HG03460 (cell line): ENCODE measurements at regions not wholly inside any gene's neighbourhood (a gene's known extent, or its start where the extent isn't known, plus 50 kb on each side); places are given as distances from the start of the nearest gene placed in this dataset.
"Not testable (repeated sequence)": the region's sequence is repeated elsewhere in the genome, so short reads cannot be mapped to it uniquely, and the experiment has no call there.

ENCODE experiments used
- ATAC-seq: cut with Tn5 transposase; IDR thresholded peaks from one replicate; pipeline ENCODE4 v1.9.1; 2021; ENCODE audit not compliant: unreplicated experiment

DNA sequence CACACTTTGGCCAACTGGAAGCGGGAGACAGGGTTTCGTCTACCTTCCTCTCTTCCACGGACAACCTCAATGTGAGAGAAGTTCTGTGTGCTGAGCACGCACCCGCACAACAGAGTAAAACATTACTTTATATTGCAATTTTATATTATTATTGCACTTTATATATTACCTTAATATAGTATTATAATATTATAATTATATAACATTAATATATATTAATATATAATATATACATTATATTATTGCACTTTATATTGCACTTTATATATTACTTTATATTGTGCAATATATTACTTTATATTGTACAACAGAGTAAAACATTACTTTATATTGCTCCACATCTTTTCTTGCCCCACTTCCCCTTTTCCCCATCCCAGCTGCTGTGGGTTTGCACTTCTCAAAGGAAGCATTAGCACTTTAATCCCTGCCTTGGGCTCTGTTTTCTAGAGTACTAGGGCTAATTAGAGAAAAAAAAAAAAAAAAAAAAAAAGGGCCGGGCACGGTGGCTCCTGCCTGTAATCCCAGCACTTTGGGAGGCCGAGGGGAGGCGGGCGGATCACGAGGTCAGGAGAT lies 76.4 kb upstream of the SLC4A7 start:
- ATAC-seq, result no peak

DNA sequence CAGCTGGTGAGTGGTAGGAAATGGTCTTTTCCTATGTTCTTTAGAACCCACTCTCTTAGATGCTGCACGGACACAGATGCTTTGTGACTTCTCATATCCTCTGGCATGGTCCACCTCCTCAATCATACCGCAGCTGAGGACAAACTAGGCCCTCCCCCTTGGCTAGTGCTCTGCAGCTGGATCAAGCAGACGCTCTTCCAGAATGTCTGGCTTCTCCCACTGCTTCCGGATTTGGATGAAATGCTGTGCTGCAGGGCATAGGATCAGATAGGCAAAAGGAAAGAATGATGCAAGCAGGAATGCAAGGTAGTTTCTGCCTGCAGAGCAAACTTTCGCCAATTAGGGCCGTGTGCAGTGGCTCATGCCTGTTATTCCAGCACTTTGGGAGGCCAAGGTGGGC lies 75.7 kb upstream of the SLC4A7 start:
- no peak for ATAC-seq

DNA sequence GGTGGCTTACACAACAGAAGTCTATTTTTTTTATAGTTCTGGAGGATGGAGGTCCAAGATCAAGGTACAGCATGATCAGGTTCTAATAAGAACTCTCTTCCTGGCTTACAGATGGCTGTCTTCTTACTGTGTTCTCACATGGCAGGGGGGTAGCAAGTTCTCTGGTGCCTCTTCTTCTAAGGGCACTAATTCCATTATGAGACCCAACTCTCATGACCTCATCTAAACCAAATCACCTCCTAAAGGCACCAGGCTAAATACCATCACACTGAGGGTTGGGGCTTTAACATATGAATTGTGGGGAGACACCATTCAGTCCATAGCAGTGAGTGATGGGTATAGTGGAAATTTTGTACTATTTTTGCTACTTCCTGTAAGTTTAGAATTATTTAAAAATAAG lies 75.2 kb upstream of the SLC4A7 start:
- no peak for ATAC-seq

DNA sequence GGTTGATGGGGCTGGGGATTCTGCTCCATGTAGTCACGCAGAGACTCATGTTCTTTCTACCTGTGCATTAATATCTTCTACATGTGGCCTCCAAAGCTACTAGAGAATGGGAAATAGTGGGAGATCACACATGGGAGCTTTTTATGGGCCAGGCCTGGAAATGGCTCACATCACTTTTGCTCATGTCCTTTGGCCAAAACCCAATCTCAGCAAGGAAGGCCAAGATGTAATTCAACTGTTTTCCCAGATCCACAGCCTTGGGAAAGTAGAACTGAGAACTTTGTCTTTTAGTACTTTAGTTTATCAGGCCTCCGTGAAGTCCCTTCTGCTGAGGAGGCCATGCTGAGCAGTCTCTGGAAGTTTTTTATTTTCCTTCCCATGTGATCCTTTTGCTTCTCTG lies 73.2 kb upstream of the SLC4A7 start:
- ATAC-seq, result no peak

DNA sequence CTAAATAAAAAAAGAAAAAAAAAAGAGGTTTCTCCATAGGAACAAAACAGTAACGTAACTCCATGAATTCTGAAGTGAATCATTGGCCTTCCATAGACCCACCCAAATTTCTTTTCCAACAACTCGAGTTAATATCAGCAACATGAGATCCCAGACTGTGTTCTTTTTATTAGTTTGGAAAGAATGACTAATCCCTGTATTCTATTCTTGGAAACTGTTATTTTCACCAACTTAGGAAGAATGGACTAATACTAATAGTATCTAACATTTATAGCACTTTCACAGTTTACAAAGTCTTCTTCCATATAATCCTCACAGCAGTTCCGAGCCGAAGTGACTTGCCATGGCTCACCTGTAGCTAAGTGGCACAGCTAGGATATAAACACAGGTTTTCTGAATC lies 72.7 kb upstream of the SLC4A7 start:
- ATAC-seq, result no peak

DNA sequence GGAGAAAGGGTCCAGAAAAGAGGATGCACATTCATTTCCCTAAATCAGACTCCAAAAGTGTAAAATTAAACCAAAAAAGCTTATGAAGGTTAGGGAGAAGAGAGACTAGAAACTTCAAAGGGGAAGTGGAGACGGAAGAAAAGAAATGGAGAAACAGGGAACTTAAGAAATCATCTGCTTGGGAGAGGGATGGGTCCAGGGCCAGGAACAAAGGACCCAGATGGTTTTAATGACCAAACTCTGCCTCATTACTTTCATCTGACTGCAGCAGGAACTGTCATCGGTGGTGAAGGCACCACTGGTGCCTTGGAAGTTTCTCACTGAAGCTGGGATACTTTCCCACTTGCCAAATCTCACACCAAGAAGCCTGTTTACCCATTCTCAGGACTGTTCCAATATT lies 70.5 kb upstream of the SLC4A7 start:
- ATAC-seq, result no peak

DNA sequence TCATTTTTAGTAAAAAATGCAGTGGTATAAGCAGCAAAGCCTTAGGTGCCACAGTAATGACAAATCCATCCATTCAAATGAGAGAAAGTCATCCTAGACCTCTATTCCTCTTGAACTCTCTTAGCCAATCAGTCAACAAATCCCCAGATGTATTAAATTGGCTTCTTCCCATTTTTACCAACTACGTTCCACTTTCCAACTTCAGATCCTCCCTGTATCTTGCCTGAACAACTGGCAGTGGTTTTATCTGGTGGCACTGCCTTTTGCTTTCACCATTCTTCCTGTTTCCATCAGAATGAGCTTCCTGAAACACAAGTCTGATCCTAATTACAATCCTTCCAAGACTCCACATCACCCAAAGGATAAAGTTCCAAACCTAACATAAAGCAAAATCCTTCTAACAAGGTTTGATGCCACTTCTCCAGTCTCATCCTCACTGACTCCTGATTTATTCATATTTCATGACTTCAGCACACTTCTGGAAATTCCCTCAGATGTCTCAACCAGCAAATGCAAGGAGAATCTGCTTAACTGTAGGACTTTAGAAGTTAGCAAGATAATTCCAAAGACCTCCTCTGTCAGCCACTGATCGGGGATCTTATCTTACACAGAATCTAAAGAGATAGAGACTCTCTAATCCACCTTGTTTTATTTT lies 69.8 kb upstream of the SLC4A7 start:
- ATAC-seq, result no peak

DNA sequence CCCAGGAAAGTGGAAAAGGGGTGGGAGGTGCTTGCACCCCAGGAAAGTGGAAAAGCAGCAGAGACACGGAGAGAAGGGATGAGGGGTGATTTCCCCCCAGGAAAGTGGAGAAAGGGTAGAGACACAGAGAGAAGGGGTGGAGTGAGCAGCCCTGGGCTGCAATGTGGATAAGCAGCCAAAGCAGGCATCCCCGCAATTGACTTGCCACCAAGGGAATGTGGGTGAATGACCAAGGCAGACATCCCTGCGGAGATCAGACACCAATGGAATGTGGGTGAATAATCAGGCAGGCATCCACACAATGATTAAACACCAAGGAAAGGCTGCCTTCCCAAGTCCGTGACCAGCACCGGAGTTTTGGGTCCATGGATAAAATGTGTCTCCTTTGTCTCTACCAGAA lies 68.5 kb upstream of the SLC4A7 start:
- ATAC-seq, result not testable (repeated sequence)

DNA sequence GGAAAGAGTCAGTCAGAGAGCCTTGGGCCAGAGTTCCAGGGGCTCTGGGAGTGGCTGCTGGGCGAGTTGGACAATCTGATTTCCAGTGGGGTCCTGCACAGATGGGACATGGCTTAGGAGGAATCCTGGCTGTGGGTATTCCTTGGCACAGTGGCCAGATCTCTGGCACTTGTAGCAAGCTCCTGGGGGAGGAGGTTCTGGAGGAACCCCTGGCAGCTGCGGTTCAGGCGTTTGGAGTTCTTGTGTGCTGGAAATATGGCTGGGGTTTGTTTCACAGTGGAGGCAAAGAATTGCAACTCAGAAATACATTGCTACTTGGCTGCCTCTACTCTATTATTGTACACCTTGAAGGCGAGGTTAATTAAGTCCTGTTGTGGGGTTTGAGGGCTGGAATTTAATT lies 67.2 kb upstream of the SLC4A7 start:
- not testable (repeated sequence) for ATAC-seq

DNA sequence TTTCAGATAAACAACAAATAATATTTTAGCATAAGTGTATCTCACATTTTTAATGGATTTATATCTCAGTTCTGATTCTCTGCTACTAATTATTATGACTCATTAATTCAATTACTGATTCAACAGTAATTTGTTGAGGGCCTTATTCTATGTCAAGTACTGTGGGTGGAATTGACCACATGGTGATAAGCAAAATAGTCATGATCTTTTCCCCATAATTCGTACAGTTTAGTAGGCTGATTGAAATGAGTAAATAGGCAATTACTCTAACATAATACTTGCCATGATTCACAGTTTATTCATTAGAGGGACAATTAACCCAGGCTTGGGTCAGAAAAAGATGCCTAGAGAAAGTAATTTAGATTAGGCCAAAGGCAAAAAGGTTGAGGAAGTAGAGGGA lies 60.9 kb upstream of the SLC4A7 start:
- ATAC-seq, result no peak

DNA sequence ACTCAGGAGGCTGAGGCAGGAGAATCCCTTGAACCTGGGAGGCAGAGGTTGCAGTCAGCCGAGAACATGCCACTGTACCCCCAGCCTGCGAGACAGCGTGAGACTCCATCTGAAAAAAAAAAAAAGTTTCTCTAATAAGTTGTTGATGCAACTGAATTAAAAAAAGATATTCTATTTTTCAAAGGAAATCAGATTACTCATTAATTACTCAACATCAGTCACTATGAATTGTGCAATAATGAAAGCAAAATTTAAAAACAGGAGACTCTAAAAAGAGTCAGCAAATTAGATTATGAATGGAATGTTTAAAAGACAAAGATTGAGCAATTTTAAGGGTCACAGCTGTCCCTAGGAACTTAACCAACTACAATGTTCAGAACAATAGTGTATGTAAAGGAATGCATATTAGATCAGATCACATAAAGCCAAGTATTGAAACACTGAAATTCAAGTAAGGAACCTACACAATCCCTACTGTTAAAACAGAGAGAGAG lies 60.2 kb upstream of the SLC4A7 start:
- no peak for ATAC-seq

DNA sequence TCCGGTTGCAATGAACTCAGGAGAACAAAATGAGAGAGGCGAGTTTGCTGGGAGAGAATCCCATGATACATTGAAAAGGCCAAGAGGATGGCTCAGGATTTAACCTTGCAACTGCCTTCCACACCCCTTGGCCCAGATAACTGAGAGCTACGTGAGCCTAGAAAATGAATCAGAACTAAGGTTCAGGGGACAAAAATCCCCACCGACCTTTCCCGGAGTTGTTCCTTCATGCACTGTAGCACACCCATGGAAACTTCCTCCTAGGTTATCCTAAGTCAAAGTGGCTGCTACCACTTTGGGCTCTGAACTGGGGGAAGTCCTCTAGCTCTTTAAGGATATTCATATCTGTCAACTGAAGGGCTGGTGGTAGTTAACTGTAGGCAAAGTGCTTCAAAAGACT lies 58.3 kb upstream of the SLC4A7 start:
- no peak for ATAC-seq

DNA sequence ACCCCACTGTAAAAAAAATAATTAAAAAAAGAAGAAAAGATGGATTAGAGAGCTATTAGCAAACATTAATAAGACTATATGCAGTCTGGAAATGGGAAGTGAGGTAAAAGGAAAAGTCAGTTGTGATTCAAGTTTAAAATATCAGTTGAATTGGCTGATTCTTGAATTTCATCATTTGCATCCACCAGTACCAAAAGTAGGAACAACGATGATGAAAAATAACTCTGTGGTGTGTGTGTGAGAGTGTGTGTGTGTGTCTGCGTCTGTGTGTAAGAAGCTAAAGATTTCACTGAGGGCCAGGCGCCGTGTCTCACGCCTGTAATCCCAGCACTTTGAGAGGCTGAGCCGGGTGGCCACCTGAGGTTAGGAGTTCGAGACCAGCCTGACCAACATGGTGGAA lies 56.0 kb upstream of the SLC4A7 start:
- ATAC-seq, result no peak

DNA sequence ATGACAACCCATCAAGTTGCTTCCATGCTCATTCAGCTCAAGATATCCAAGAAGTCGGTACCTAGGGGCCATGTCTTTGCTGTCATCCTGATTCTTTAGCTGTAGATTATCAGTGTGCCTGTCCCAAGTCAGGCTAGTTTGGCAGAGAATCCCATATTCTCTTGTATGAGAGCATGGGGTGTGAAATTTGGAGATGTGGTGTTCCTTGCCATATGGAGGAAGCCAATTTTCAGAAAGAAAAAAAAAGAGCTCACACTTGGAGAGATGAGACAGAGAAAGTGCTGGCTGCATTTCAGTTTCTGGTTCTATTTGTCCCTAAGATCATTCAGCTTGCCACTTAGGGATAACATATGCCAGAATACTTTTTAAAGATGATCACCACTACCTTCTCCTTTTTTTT lies 52.3 kb upstream of the SLC4A7 start:
- ATAC-seq, result no peak

DNA sequence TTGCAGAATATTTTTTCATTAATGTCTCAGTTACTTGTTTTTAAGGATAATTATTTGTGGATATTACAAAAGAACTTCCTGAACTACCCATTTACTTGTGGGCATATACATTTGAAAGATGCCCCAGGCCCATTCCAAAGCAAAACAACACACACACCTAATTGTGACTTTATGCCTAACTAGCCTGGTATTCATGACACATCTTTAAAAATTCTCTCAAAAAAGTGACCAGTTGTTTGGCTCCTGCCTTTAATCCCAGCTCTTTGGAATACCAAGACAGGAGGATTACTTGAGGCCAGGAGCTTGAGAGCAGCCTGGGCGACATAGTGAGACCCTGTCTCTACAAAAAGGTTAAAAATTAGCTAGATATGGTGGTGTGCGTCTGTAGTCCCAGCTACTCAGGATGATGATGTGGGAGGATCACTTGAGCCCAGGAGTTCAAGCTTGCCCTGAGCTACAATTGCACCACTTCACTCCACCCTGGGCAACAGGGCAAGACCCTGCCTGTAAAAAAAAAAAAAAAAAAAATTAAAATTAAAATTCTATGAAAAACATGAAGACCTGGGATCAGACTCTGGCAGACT lies 51.7 kb upstream of the SLC4A7 start:
- ATAC-seq, result no peak

DNA sequence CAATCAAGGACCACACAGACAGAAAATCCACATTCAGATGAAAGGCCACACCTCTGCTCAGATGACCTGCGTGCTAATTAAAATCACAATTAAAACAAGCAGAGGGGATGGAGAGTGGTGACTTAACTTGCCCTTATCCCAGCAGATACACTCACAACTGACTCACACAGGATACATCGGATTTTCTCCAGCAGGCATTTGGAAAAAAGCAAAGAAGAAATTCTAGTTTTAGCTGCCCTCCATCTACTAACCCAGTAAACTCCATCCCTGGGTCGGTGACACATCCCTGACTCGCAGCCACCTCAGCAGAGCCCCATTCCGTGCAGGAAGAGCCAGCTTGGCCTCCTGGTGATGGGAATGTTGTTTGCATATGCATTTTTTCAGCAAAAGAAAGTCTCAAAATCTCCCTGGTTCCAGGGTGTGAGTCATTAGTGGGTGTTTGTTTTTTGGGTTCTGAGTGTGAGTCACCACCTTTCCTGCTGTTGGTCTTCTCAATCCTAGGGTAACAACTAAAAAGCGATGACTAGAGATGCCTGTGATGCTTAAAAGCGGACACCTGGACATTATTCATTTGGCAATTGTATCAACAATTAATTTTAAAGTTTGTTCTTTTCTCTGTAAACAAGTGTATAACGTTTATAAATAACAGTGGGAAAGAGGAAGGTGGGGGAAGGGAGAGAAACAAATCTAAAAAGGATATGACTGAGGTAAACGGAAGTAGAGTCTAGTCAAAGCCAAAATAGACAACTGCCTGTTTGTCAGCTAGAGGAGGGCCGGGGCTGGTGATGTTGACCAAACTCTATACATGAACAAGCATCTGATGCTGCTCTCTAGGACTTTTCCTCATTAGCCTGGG lies 49.8 kb upstream of the SLC4A7 start:
- ATAC-seq, result peak; percentile 79
